ENCODE measurements at regions not wholly inside any gene's neighbourhood (a gene's known extent, or its start where the extent isn't known, plus 50 kb on each side); places are given as distances from the start of the nearest gene placed in this dataset.

DNA sequence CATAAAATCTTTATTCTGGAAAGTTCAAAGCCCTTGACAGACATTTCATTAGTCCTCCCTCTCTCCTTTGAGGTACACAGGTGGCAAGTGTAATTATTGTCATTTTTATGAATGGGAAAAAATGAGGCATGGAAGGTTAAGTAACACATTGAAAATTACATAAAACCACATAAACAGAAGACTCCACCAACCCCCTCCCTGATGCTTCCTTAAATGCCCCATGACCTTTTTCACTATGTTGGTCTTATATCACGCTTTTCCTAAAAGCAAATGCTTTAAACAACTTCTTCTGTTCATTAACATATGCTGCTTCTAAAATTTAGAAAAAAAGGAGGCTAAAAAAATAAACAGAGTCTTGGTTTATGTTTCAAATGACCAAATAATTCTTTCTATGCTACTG lies 648.4 kb downstream of the PTPRC start:
- Mint-ChIP-seq H3K4me3 (no peak overlapping the region), H3K27me3 (peaks cover 3% of the 10 kb centered on the region), H3K36me3 (ENCODE audit: low read depth) (no peaks in the 10 kb centered on the region), H3K27ac (no peak overlapping the region), H3K9me3 (no peaks in the 10 kb centered on the region), H3K4me1 (ENCODE audit: low read depth) (peaks cover 25% of the 10 kb centered on the region)
- no peak for ATAC-seq
- no peak for DNase-seq
- TF ChIP-seq, protein P1, sequence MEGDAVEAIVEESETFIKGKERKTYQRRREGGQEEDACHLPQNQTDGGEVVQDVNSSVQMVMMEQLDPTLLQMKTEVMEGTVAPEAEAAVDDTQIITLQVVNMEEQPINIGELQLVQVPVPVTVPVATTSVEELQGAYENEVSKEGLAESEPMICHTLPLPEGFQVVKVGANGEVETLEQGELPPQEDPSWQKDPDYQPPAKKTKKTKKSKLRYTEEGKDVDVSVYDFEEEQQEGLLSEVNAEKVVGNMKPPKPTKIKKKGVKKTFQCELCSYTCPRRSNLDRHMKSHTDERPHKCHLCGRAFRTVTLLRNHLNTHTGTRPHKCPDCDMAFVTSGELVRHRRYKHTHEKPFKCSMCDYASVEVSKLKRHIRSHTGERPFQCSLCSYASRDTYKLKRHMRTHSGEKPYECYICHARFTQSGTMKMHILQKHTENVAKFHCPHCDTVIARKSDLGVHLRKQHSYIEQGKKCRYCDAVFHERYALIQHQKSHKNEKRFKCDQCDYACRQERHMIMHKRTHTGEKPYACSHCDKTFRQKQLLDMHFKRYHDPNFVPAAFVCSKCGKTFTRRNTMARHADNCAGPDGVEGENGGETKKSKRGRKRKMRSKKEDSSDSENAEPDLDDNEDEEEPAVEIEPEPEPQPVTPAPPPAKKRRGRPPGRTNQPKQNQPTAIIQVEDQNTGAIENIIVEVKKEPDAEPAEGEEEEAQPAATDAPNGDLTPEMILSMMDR (IDR thresholded peaks at IDR 0.05): no peak
- POLR2A ChIA-PET: no interaction called here
- CTCF ChIA-PET: no interaction called here
- intact Hi-C loops (cut with micrococcal nuclease): no loop called here

DNA sequence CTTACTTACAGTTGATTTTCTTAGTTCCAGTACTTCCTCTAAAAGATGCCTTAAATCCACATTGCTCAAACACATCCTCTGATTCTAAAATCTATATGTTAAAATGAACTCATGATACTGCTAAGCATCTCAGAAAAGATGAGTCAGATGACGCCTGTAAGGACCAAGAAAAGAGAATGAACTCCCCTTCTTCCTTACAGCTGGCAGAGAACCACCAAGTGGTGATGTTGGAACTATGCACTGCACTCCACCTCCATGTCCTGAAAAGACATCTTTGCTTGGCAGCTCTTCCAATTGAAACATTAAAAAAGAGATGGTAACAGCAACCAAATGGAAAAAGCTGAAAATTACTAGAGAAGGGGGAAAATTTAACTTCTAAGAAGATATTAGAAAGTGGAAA lies 648.8 kb downstream of the PTPRC start:
- no peaks in the 10 kb centered on the region for H3K9me3 Mint-ChIP-seq
- H3K4me1 Mint-ChIP-seq (ENCODE audit: low read depth): peaks cover 22% of the 10 kb centered on the region
- no peak for DNase-seq
- H3K4me3 Mint-ChIP-seq: no peak overlapping the region
- TF ChIP-seq, protein P1 (IDR thresholded peaks at IDR 0.05): no peak
- no peak overlapping the region for H3K27ac Mint-ChIP-seq
- peaks cover 3% of the 10 kb centered on the region for H3K27me3 Mint-ChIP-seq
- ChIA-PET POLR2A (no interaction called here), CTCF (no interaction called here)
- no peaks in the 10 kb centered on the region for H3K36me3 Mint-ChIP-seq (ENCODE audit: low read depth)
- intact Hi-C loops (cut with micrococcal nuclease): no loop called here
- peak; percentile 58 for ATAC-seq

DNA sequence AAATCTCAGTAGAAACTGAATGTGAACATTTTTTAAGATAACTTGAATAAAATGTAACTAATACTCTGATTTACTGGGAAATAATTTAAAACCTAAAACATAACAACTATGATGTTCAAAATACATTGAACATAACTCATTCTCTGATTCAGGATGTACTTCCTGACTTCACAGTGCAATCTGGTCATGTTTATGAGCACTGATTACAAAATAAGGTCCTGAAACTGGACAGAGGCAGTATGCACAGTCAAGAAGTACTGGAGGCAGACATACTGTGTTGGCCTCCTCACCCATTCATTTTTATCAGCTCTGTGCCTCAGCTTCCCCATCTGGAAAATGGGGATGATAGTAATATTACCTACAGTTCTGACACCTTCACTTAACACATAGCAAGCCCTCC lies 651.3 kb downstream of the PTPRC start:
- no peak overlapping the region for H3K4me3 Mint-ChIP-seq
- no peak overlapping the region for H3K27ac Mint-ChIP-seq
- H3K4me1 Mint-ChIP-seq (ENCODE audit: low read depth): peaks cover 11% of the 10 kb centered on the region
- H3K9me3 Mint-ChIP-seq: no peaks in the 10 kb centered on the region
- intact Hi-C loops (cut with micrococcal nuclease): no loop called here
- ATAC-seq (no peak), DNase-seq (no peak)
- ChIA-PET POLR2A (no interaction called here), CTCF (no interaction called here)
- no peaks in the 10 kb centered on the region for H3K36me3 Mint-ChIP-seq (ENCODE audit: low read depth)
- H3K27me3 Mint-ChIP-seq: peaks cover 3% of the 10 kb centered on the region
- TF ChIP-seq, protein P1 (IDR thresholded peaks at IDR 0.05): no peak

DNA sequence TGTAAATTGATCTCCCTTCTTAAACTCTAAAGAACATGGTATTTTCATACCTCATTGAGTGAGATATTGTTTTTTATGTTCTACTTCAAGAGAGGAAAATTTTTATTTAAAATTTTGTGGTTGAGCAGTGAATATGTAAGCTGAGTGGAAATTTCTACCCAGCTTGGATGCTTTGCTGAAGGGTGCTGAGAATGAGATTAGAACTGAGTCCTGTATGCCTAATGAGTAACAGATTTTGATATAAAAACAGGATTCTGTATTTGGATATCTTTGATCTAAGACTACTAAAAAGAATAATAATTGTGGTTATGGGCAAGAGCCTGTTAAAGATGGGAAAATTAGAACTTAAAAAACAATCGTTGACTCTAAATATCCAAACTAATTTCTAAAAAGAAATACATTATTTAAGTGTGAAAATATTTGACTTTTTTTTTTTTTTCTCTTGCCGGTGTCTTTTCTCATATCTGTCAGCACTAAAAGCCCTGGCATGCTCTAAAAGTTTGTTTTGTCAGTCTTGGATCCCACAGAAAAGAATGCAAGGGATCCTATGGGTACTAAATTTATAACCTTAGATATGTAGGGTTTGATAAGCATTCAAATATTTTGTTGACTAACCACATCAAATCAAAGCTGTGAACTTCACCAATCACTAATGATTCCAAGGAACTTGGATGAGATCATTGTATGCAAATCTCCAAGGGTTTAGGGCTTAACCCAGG lies 652.3 kb downstream of the PTPRC start:
- H3K27ac Mint-ChIP-seq: no peak overlapping the region
- H3K4me3 Mint-ChIP-seq: no peak overlapping the region
- H3K4me1 Mint-ChIP-seq (ENCODE audit: low read depth): peaks cover 11% of the 10 kb centered on the region
- intact Hi-C loops (cut with micrococcal nuclease): no loop called here
- H3K9me3 Mint-ChIP-seq: no peaks in the 10 kb centered on the region
- ATAC-seq: no peak
- peaks cover 2% of the 10 kb centered on the region for H3K27me3 Mint-ChIP-seq
- ChIA-PET POLR2A (no interaction called here), CTCF (interaction anchor here (0.6 kb wide), 1 partner anchor 1331 kb away, joined by 4 read pairs; no protein-coding TSS in a partner anchor)
- DNase-seq: no peak
- H3K36me3 Mint-ChIP-seq (ENCODE audit: low read depth): no peaks in the 10 kb centered on the region
- TF ChIP-seq, protein P1 (IDR thresholded peaks at IDR 0.05): no peak

DNA sequence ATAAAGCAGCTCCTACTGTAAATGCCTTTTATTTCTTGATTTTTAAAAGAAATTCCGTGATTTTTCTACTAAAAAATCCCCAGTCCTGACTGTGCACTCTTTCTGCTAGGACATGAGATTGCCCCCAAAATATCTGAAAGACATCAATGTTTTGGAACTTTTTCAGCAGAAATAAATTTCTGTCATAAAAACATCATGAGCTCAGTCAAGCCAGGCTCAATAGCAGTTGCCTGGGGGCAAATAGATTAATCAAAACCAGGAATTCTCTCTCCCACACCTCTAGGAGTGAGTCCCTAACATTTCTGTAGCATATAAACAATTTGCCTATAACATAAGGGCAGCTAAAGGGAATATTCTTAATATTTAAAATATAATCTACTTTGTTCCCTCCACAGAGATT lies 654.1 kb downstream of the PTPRC start:
- H3K4me1 Mint-ChIP-seq (ENCODE audit: low read depth): no peaks in the 10 kb centered on the region
- H3K27ac Mint-ChIP-seq: no peak overlapping the region
- H3K9me3 Mint-ChIP-seq: no peaks in the 10 kb centered on the region
- H3K36me3 Mint-ChIP-seq (ENCODE audit: low read depth): no peaks in the 10 kb centered on the region
- CTCF ChIA-PET: interaction anchor here (0.7 to 0.8 kb wide), 2 partner anchors 13 to 93 kb away, joined by 3 read pairs; no protein-coding TSS in a partner anchor
- TF ChIP-seq, protein P1 (IDR thresholded peaks at IDR 0.05): no peak
- no peak overlapping the region for H3K4me3 Mint-ChIP-seq
- DNase-seq (no peak), ATAC-seq (no peak)
- H3K27me3 Mint-ChIP-seq: peaks cover 1% of the 10 kb centered on the region
- POLR2A ChIA-PET: no interaction called here
- intact Hi-C loops (cut with micrococcal nuclease): no loop called here

Measured in activated CD8-positive, alpha-beta T cell treated with anti-CD3 and anti-CD28 coated beads for 36 hours (primary cell).